HCT116 (cell line): ENCODE measurements at regions not wholly inside any gene's neighbourhood (a gene's known extent, or its start where the extent isn't known, plus 50 kb on each side); places are given as distances from the start of the nearest gene placed in this dataset.

ENCODE experiments used
- ATAC-seq: fragments of 200-7000 bp; cut with Tn5 transposase; 2 replicates; pipeline ENCODE4 v1.9.1; 2020; ENCODE audit warnings: mild to moderate bottlenecking, moderate library complexity
- BruUV-seq: library from RNA; stranded (reverse); fragments of 400-500 nt; replicated peaks from 2 replicates; lab custom pipeline; 2021; lab: Mats Ljungman, UMichigan
- CTCF ChIA-PET: fragments of 300-600 bp; sonication (Branson Sonifier 250); formaldehyde crosslinking; loops from one replicate; lab custom pipeline; 2021; ENCODE audit warnings: antibody characterized with exemption; lab: Charles Lee
- POLR2A ChIA-PET: fragments of 300-600, 350-600 bp; sonication (Branson Sonifier 250); formaldehyde crosslinking; loops from one replicate; lab custom pipeline; 2021; ENCODE audit warnings: antibody characterized with exemption; lab: Charles Lee
- RAD21 ChIA-PET, 2 experiments: fragments of 300-600 bp; sonication (Branson Sonifier 250); formaldehyde crosslinking; loops; one replicate each; lab custom pipeline; 2023; ENCODE audit warnings: low total read pairs in 2 of 2; ENCODE audit not compliant: uncharacterized antibody in 2 of 2, unreplicated experiment in 2 of 2, low non-redundant PET in 1 of 2; lab: Charles Lee
- DNase-seq: peaks from one replicate; pipeline ENCODE4 v3.0.0-alpha.2; 2010; ENCODE audit warnings: low read depth, low spot score
- H2AFZ ChIP-seq: fragments of 200-600 bp; shearing (Covaris generic), sonication (generic); 2 replicates; pipeline ENCODE4 v1.6.1; 2017; ENCODE audit warnings: low read depth, mixed run types, mixed read lengths, antibody characterized with exemption, low read length; ENCODE audit not compliant: poor library complexity, severe bottlenecking
- H3K27ac ChIP-seq: 2 replicates; pipeline ENCODE4 v1.5.1; 2012; ENCODE audit warnings: low read depth, low read length
- H3K27me3 ChIP-seq: fragments of 200-600 bp; sonication (generic); 2 replicates; pipeline ENCODE4 v1.6.1; 2016; ENCODE audit warnings: mixed run types, low read length, mixed read lengths; ENCODE audit not compliant: insufficient read depth
- H3K36me3 ChIP-seq, 2 experiments: fragments of 200-500 bp in 1 of 2; fragments of 200-600 bp in 1 of 2; sonication (Bioruptor generic) in 1 of 2; sonication (generic) in 1 of 2; 2 replicates each; pipeline versions ENCODE4 v1.5.1 to v1.6.1; 2014 to 2016; ENCODE audit warnings: low read length in 2 of 2, inconsistent platforms in 1 of 2, mixed read lengths in 1 of 2, mixed run types in 1 of 2; ENCODE audit not compliant: insufficient read depth in 2 of 2, control insufficient read depth in 1 of 2
- H3K4me1 ChIP-seq, 2 experiments: fragments of 200-600 bp in 1 of 2; sonication (generic) in 1 of 2; 2 replicates each; pipeline versions ENCODE4 v1.5.1 to v1.6.1; 2012 to 2017; ENCODE audit warnings: low read length in 2 of 2, inconsistent platforms in 1 of 2, mild to moderate bottlenecking in 1 of 2, mixed read lengths in 1 of 2, mixed run types in 1 of 2, moderate library complexity in 1 of 2; ENCODE audit not compliant: insufficient read depth in 2 of 2, control insufficient read depth in 1 of 2
- H3K4me2 ChIP-seq: fragments of 200-600 bp; sonication (generic); 2 replicates; pipeline ENCODE4 v1.6.1; 2017; ENCODE audit warnings: mixed run types, low read length, mixed read lengths
- H3K4me3 ChIP-seq, 2 experiments: fragments of 200-600 bp in 1 of 2; sonication (generic) in 1 of 2; replicated peaks in 1 of 2; 2 replicates each; pipeline ENCODE4 v1.5.1; 2011 to 2016; ENCODE audit warnings: low read length in 2 of 2, control low read depth in 1 of 2, low read depth in 1 of 2, mild to moderate bottlenecking in 1 of 2, mixed read lengths in 1 of 2, mixed run types in 1 of 2
- H3K79me2 ChIP-seq: fragments of 200-600 bp; sonication (generic); 2 replicates; pipeline ENCODE4 v1.6.1; 2017; ENCODE audit warnings: mild to moderate bottlenecking, mixed run types, low read length, moderate library complexity, mixed read lengths; ENCODE audit not compliant: insufficient read depth
- H3K9ac ChIP-seq: fragments of 200-600 bp; sonication (generic); 2 replicates; pipeline ENCODE4 v1.6.1; 2016; ENCODE audit warnings: low read length, mixed read lengths
- H3K9me2 ChIP-seq: fragments of 200-600 bp; sonication (generic), shearing (Covaris generic); 2 replicates; pipeline ENCODE4 v1.6.1; 2017; ENCODE audit warnings: mixed run types, mild to moderate bottlenecking, moderate library complexity; ENCODE audit not compliant: insufficient read depth
- H3K9me3 ChIP-seq, 2 experiments: fragments of 200-500 bp in 1 of 2; fragments of 200-600 bp in 1 of 2; sonication (Bioruptor generic) in 1 of 2; sonication (generic) in 1 of 2; 2 replicates each; pipeline ENCODE4 v1.6.1; 2014 to 2017; ENCODE audit warnings: low read length in 2 of 2, mixed read lengths in 2 of 2, inconsistent platforms in 1 of 2, low read depth in 1 of 2, mild to moderate bottlenecking in 1 of 2, mixed run types in 1 of 2, moderate library complexity in 1 of 2; ENCODE audit not compliant: control insufficient read depth in 1 of 2, insufficient read depth in 1 of 2
- H4K20me1 ChIP-seq: fragments of 200-600 bp; sonication (generic), shearing (Covaris generic); 2 replicates; pipeline ENCODE4 v1.6.1; 2017; ENCODE audit warnings: mixed run types, mild to moderate bottlenecking, moderate library complexity; ENCODE audit not compliant: insufficient read depth
- ATF3 ChIP-seq: IDR thresholded peaks from 2 replicates; pipeline ENCODE4 v1.6.1; 2012
- CBX3 ChIP-seq: IDR thresholded peaks from 2 replicates; pipeline ENCODE4 v1.6.1; 2012; ENCODE audit warnings: low read depth
- CEBPB ChIP-seq: IDR thresholded peaks from 2 replicates; pipeline ENCODE4 v1.6.1; 2012; ENCODE audit warnings: low read depth
- CTCF ChIP-seq, 3 experiments: fragments of 200-600 bp in 1 of 3; sonication (generic) in 1 of 3; IDR thresholded peaks in 2 of 3; conservative IDR thresholded peaks in 1 of 3; 2 replicates each; pipeline ENCODE4 v1.5.1; 2012 to 2017; ENCODE audit warnings: low read depth in 2 of 3, low read length in 2 of 3, antibody characterized with exemption in 1 of 3, borderline replicate concordance in 1 of 3, control low read depth in 1 of 3, mild to moderate bottlenecking in 1 of 3, mixed read lengths in 1 of 3, mixed run types in 1 of 3, moderate library complexity in 1 of 3; ENCODE audit not compliant: insufficient read depth in 1 of 3
- FOSL1 ChIP-seq: IDR thresholded peaks from 2 replicates; pipeline ENCODE4 v1.6.1; 2012; ENCODE audit warnings: low read depth
- POLR2AphosphoS5 ChIP-seq: IDR thresholded peaks from 2 replicates; pipeline ENCODE4 v1.6.1; 2011; ENCODE audit warnings: mild to moderate bottlenecking, low read depth, low read length, moderate library complexity
- SP1 ChIP-seq: IDR thresholded peaks from 2 replicates; pipeline ENCODE4 v1.6.1; 2012; ENCODE audit warnings: low read depth
- TCF7L2 ChIP-seq: IDR thresholded peaks from 2 replicates; pipeline ENCODE4 v1.7.0; 2011; ENCODE audit warnings: borderline replicate concordance, inconsistent platforms; ENCODE audit not compliant: insufficient read depth, insufficient read length; ENCODE audit errors: extremely low read depth
- ZBTB33 ChIP-seq: IDR thresholded peaks from 2 replicates; pipeline ENCODE4 v1.6.1; 2011; ENCODE audit warnings: mild to moderate bottlenecking, low read length, moderate library complexity; ENCODE audit not compliant: insufficient replicate concordance; ENCODE audit errors: extremely low read depth
- ZFX ChIP-seq: fragments of 450-650 bp; IDR thresholded peaks from 2 replicates; pipeline ENCODE4 v1.6.1; 2017
- ZNF274 ChIP-seq: fragments of 200-500 bp; sonication (Bioruptor generic); IDR thresholded peaks from 2 replicates; pipeline ENCODE4 v1.6.1; 2014; ENCODE audit warnings: mild to moderate bottlenecking, low read depth, low read length, inconsistent platforms
- intact Hi-C: fragments of 100-400 bp; cut with micrococcal nuclease; formaldehyde crosslinking; loops from 2 replicates; pipeline ENCODE4 v1.10.0; 2022

GRCh38 chrY:15355321-15355720, 831.0 kb downstream of the NLGN4Y start:
- H4K20me1 ChIP-seq, result no peaks in the 10 kb centered on the region
- no peak for TF ChIP-seq ZFX
- no peak for TF ChIP-seq CTCF (IDR thresholded peaks at IDR 0.05 in 2 of 3, conservative IDR thresholded peaks at IDR 0.05 in 1 of 3; ENCODE audit: borderline replicate concordance in 1 of 3, insufficient read depth in 1 of 3, low read depth in 2 of 3, low read length in 2 of 3)
- TF ChIP-seq ZNF274, result no peak
- no peak for TF ChIP-seq SP1
- TF ChIP-seq CBX3, result no peak
- TF ChIP-seq FOSL1, result no peak
- no peak overlapping the region for H3K27ac ChIP-seq
- no peak overlapping the region for H2AFZ ChIP-seq
- POLR2A ChIA-PET, result no interaction called here
- H3K9me2 ChIP-seq, result no peaks in the 10 kb centered on the region
- intact Hi-C loops, result no loop called here
- no peaks in the 10 kb centered on the region for H3K79me2 ChIP-seq
- H3K4me3 ChIP-seq, result no peak overlapping the region
- CTCF ChIA-PET, result no interaction called here
- BruUV-seq, result no TSS peak
- DNase-seq (no peak), ATAC-seq (no peak)
- RAD21 ChIA-PET, result no interaction called here
- H3K27me3 ChIP-seq, result no peaks in the 10 kb centered on the region
- no peaks in the 10 kb centered on the region for H3K4me1 ChIP-seq
- H3K9me3 ChIP-seq, result no peaks in the 10 kb centered on the region
- H3K36me3 ChIP-seq, result no peaks in the 10 kb centered on the region
- H3K4me2 ChIP-seq, result no peak overlapping the region
- no peak overlapping the region for H3K9ac ChIP-seq

- intact Hi-C loops, result no loop called here
- Histone ChIP-seq H3K27me3 (no peaks in the 10 kb centered on the region), H4K20me1 (no peaks in the 10 kb centered on the region), H3K9me2 (no peaks in the 10 kb centered on the region), H2AFZ (no peak overlapping the region), H3K36me3 (no peaks in the 10 kb centered on the region), H3K4me3 (no peak overlapping the region), H3K4me1 (no peaks in the 10 kb centered on the region), H3K79me2 (no peaks in the 10 kb centered on the region)
- DNase-seq, result no peak
- ChIA-PET RAD21 (no interaction called here), CTCF (no interaction called here)
- no peak for TF ChIP-seq CEBPB
- TF ChIP-seq ZBTB33, result no peak
- TF ChIP-seq TCF7L2, result no peak
- TF ChIP-seq POLR2AphosphoS5, result no peak
- TF ChIP-seq ATF3, result no peak
- no peak for TF ChIP-seq CTCF (IDR thresholded peaks at IDR 0.05 in 2 of 3, conservative IDR thresholded peaks at IDR 0.05 in 1 of 3; ENCODE audit: borderline replicate concordance in 1 of 3, insufficient read depth in 1 of 3, low read depth in 2 of 3, low read length in 2 of 3)
- no peak for TF ChIP-seq ZNF274
- TF ChIP-seq, all 23 proteins: peak for 0
- H3K27ac ChIP-seq, result no peak overlapping the region
- no TSS peak for BruUV-seq
- no peak overlapping the region for H3K4me2 ChIP-seq
- POLR2A ChIA-PET, result no interaction called here
- ATAC-seq, result no peak
- H3K9me3 ChIP-seq, result no peaks in the 10 kb centered on the region
- no peak overlapping the region for H3K9ac ChIP-seq
Observed at GRCh38 chrY:15360471-15360870, 836.1 kb downstream of the NLGN4Y start.
